Upper lobe of left lung (tissue), 4 donors: ENCODE measurements at regions not wholly inside any gene's neighbourhood (a gene's known extent, or its start where the extent isn't known, plus 50 kb on each side); places are given as distances from the start of the nearest gene placed in this dataset.

Experiments
- EP300 ChIP-seq, 4 donors: sonication (generic); formaldehyde crosslinking; IDR thresholded peaks; one replicate each; pipeline ENCODE4 v1.5.1; 2017; ENCODE audit warnings: antibody characterized with exemption in 4 of 4, control low read depth in 2 of 4
- POLR2A ChIP-seq, 4 donors: fragments of 450-650 bp; IDR thresholded peaks; one replicate each; pipeline ENCODE4 v1.5.1; 2016 to 2017; ENCODE audit warnings: antibody characterized with exemption in 4 of 4, mild to moderate bottlenecking in 2 of 4
- POLR2AphosphoS5 ChIP-seq, 2 donors: sonication (generic); formaldehyde crosslinking; IDR thresholded peaks; one replicate each; pipeline ENCODE4 v1.5.1; 2017; ENCODE audit warnings: antibody characterized with exemption in 2 of 2
- TF ChIP-seq, protein P1 (sequence below), 6 experiments: fragments of 450-650 bp in 4 of 6; fragments of 200-600 bp in 2 of 6; sonication (generic) in 2 of 6; IDR thresholded peaks; one replicate each; pipeline ENCODE4 v1.5.1; 2016 to 2019; ENCODE audit warnings: antibody characterized with exemption in 6 of 6

DNA sequence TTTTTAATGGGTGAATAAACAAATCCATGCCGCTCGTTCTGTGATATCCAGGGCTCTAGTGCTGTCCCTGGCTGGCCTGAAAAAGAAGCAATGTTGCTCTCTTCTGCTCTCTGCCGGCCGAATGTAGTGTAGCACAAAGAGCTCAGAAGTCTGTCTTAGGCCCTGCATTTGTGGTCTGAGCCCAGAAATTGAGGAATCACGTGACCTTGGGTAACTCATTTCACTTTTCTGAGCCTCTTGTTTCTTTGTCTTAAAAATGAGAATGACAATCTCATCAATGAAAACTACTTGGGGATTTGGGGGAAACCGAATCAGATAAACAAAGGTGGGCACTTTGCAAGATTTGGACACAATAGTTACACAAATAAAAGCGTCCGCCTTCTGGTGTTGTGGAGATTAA is 381.6 kb upstream of the ASIC2 start:
- TF ChIP-seq, protein P1, sequence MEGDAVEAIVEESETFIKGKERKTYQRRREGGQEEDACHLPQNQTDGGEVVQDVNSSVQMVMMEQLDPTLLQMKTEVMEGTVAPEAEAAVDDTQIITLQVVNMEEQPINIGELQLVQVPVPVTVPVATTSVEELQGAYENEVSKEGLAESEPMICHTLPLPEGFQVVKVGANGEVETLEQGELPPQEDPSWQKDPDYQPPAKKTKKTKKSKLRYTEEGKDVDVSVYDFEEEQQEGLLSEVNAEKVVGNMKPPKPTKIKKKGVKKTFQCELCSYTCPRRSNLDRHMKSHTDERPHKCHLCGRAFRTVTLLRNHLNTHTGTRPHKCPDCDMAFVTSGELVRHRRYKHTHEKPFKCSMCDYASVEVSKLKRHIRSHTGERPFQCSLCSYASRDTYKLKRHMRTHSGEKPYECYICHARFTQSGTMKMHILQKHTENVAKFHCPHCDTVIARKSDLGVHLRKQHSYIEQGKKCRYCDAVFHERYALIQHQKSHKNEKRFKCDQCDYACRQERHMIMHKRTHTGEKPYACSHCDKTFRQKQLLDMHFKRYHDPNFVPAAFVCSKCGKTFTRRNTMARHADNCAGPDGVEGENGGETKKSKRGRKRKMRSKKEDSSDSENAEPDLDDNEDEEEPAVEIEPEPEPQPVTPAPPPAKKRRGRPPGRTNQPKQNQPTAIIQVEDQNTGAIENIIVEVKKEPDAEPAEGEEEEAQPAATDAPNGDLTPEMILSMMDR (IDR thresholded peaks at IDR 0.05) = peak; percentile 37 to 70 (median 60)
- no peak for TF ChIP-seq POLR2AphosphoS5 (IDR thresholded peaks at IDR 0.05)
- TF ChIP-seq POLR2A (IDR thresholded peaks at IDR 0.05) = no peak
- TF ChIP-seq EP300 (IDR thresholded peaks at IDR 0.05) = no peak
